Thoracic aorta (tissue), 2 donors: ENCODE measurements at regions not wholly inside any gene's neighbourhood (a gene's known extent, or its start where the extent isn't known, plus 50 kb on each side); places are given as distances from the start of the nearest gene placed in this dataset.

Source experiments
- ATAC-seq: fragments of 150-250 bp; one replicate; pipeline ENCODE4 v1.8.0; 2017; ENCODE audit warnings: low read depth; ENCODE audit not compliant: insufficient number of reproducible peaks, low FRiP score
- DNase-seq: peaks from one replicate; pipeline ENCODE4 v3.0.0-alpha.2; 2020; ENCODE audit warnings: low spot score
- H3K27ac ChIP-seq, 2 donors: fragments of 200-600 bp; sonication (generic); 1 replicate in 1 of 2; 2 replicates in 1 of 2; pipeline ENCODE4 v1.5.1; 2016; ENCODE audit warnings: mild to moderate bottlenecking in 2 of 2, moderate library complexity in 2 of 2
- H3K27me3 ChIP-seq: fragments of 200-600 bp; sonication (generic); replicated peaks from 2 replicates; pipeline ENCODE4 v1.6.0; 2016; ENCODE audit warnings: mild to moderate bottlenecking; ENCODE audit not compliant: insufficient read depth
- H3K36me3 ChIP-seq: fragments of 200-600 bp; sonication (generic); one replicate; pipeline ENCODE4 v1.5.1; 2016
- H3K4me1 ChIP-seq, 2 donors: fragments of 200-600 bp; sonication (generic); 1 replicate in 1 of 2; 2 replicates in 1 of 2; pipeline versions ENCODE4 v1.5.1 to v1.6.0; 2016; ENCODE audit warnings: low read depth in 2 of 2, mild to moderate bottlenecking in 1 of 2; ENCODE audit not compliant: control insufficient read depth in 1 of 2
- H3K4me3 ChIP-seq: fragments of 200-600 bp; sonication (generic); 2 replicates; pipeline ENCODE4 v1.5.1; 2016; ENCODE audit warnings: mild to moderate bottlenecking
- H3K9me3 ChIP-seq: fragments of 200-600 bp; sonication (generic); 2 replicates; pipeline ENCODE4 v1.5.1; 2016
- TF ChIP-seq, protein P1 (sequence below): fragments of 200-600 bp; sonication (generic); IDR thresholded peaks from one replicate; pipeline ENCODE4 v1.5.1; 2019; ENCODE audit warnings: antibody characterized with exemption

DNA sequence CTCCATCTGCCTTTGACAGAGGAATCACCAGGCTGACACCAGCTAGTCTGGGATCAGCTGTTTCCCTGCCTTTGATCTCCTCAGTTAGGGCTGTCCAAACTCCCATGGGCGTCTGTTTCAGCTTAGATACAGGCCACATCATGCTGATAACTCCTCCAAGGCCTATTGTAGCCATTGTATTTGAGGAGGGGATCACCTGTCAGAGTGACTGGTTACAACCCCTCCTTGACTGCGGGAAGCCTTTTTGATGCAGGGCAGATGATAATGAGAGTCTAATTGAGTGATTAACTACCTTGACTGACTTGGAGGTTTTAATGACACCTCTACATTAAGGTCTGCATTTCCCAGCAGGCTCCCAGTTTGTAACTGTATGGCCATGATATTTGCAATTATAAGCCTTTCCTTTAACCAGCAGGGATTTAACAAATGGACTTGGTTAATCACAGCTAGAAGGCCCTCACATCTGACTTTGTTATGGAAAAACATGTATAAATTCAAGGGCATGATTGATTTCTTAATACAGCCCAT, 863.5 kb downstream of the KCNJ2 start:
- no peaks in the 10 kb centered on the region for H3K36me3 ChIP-seq
- ATAC-seq (no peak), DNase-seq (no peak)
- no peaks in the 10 kb centered on the region for H3K4me1 ChIP-seq
- no peak overlapping the region for H3K27ac ChIP-seq
- H3K27me3 ChIP-seq, result no peaks in the 10 kb centered on the region
- H3K4me3 ChIP-seq, result no peak overlapping the region
- H3K9me3 ChIP-seq, result no peaks in the 10 kb centered on the region
- TF ChIP-seq, protein P1, sequence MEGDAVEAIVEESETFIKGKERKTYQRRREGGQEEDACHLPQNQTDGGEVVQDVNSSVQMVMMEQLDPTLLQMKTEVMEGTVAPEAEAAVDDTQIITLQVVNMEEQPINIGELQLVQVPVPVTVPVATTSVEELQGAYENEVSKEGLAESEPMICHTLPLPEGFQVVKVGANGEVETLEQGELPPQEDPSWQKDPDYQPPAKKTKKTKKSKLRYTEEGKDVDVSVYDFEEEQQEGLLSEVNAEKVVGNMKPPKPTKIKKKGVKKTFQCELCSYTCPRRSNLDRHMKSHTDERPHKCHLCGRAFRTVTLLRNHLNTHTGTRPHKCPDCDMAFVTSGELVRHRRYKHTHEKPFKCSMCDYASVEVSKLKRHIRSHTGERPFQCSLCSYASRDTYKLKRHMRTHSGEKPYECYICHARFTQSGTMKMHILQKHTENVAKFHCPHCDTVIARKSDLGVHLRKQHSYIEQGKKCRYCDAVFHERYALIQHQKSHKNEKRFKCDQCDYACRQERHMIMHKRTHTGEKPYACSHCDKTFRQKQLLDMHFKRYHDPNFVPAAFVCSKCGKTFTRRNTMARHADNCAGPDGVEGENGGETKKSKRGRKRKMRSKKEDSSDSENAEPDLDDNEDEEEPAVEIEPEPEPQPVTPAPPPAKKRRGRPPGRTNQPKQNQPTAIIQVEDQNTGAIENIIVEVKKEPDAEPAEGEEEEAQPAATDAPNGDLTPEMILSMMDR, result no peak

- Histone ChIP-seq H3K36me3 (no peaks in the 10 kb centered on the region), H3K27me3 (no peaks in the 10 kb centered on the region), H3K4me1 (no peaks in the 10 kb centered on the region), H3K9me3 (no peaks in the 10 kb centered on the region), H3K4me3 (no peak overlapping the region), H3K27ac (no peak overlapping the region)
- TF ChIP-seq, protein P1, result no peak
- ATAC-seq (no peak), DNase-seq (no peak)
Measured at GRCh38 chr17:71033336-71033735, 864.0 kb downstream of the KCNJ2 start.

- no peaks in the 10 kb centered on the region for H3K4me1 ChIP-seq
- no peak for ATAC-seq
Measured at GRCh38 chr17:71035226-71035625, 865.9 kb downstream of the KCNJ2 start.

GRCh38 chr17:71037386-71037785, 868.1 kb downstream of the KCNJ2 start:
- H3K27me3 ChIP-seq, result no peaks in the 10 kb centered on the region
- no peak overlapping the region for H3K27ac ChIP-seq
- H3K4me3 ChIP-seq, result no peak overlapping the region
- H3K9me3 ChIP-seq, result no peaks in the 10 kb centered on the region
- ATAC-seq (no peak), DNase-seq (no peak)
- TF ChIP-seq, protein P1, result no peak
- no peaks in the 10 kb centered on the region for H3K4me1 ChIP-seq
- H3K36me3 ChIP-seq, result no peaks in the 10 kb centered on the region

More at GRCh38 chr17:71035226-71035625, 865.9 kb downstream of the KCNJ2 start:
- DNase-seq, result no peak
- Histone ChIP-seq H3K27ac (no peak overlapping the region), H3K27me3 (no peaks in the 10 kb centered on the region), H3K36me3 (no peaks in the 10 kb centered on the region), H3K9me3 (no peaks in the 10 kb centered on the region), H3K4me3 (no peak overlapping the region)
- TF ChIP-seq, protein P1, result no peak

DNA sequence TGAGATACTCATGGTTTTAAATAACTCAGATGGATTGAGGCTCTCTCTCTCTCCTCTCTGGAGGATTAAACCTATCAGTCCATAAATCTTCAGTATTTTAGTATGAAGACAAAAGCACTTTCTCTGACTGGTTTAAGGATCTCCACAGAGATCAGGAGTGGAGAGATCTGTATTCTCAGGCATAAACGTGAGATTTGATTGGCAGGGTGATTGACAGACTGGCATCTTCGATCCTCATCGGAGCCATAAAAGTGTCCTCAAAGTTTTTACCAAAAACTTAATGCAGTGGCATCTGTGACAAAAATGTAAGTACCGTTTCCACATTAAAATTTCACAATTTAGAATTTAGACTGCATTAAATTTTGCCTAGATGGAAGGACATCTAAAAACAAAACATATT, 870.1 kb downstream of the KCNJ2 start:
- no peak for ATAC-seq
- TF ChIP-seq, protein P1, result no peak
- H3K9me3 ChIP-seq, result no peaks in the 10 kb centered on the region

More for the DNA sequence above, 870.1 kb downstream of the KCNJ2 start:
- Histone ChIP-seq H3K36me3 (no peaks in the 10 kb centered on the region), H3K27ac (no peak overlapping the region), H3K27me3 (no peaks in the 10 kb centered on the region), H3K4me3 (no peak overlapping the region), H3K4me1 (no peaks in the 10 kb centered on the region)
- DNase-seq, result no peak
